ENCODE measurements at regions not wholly inside any gene's neighbourhood (a gene's known extent, or its start where the extent isn't known, plus 50 kb on each side); places are given as distances from the start of the nearest gene placed in this dataset.

DNA sequence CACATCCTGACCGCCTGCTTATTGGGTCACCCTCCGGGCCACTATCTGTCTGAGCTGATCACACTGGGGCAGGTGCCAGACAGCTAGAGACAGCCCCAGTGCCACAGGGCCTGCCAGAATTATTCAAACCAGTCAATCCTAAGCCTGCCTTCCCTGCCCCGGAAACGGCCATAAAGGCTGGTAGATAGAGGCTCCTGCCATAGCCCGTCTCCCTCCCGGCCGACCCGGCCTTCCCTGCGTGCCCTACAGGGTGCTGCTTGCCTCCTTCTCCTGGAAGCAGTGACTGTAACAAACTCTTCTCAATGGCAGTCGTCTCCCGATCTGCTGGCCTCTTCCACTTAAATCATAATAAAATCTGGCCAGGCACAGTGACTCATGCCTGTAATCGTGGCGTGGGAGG lies 158.6 kb upstream of the SOX1 start:
- TF ChIP-seq GATA2 (IDR thresholded peaks at IDR 0.05; ENCODE audit: low read depth, low read length) (no peak), GATA3 (IDR thresholded peaks at IDR 0.05; ENCODE audit: low read depth, low read length) (no peak)

Data from SH-SY5Y (cell line).